Mucosa of gallbladder (tissue), 1 donor: ENCODE measurements at regions not wholly inside any gene's neighbourhood (a gene's known extent, or its start where the extent isn't known, plus 50 kb on each side); places are given as distances from the start of the nearest gene placed in this dataset.
"Not testable (repeated sequence)": the region's sequence is repeated elsewhere in the genome, so short reads cannot be mapped to it uniquely, and the experiment has no call there.

Experiments used
- DNase-seq: peaks from one replicate; pipeline ENCODE4 v3.0.0-alpha.2; 2020; ENCODE audit warnings: low spot score
- donor health status: DM: no; HTN: no; CAD: no.

GRCh38 chr12:20125276-20125798, 243.0 kb upstream of the PDE3A start:
- DNase-seq: no peak

GRCh38 chr12:20126601-20127000, 241.7 kb upstream of the PDE3A start:
- DNase-seq: no peak

- no peak for DNase-seq
These were observed 240.9 kb upstream of the PDE3A start for GRCh38 chr12:20127413-20127812.

GRCh38 chr12:20128928-20129327, 239.4 kb upstream of the PDE3A start:
- no peak for DNase-seq

- DNase-seq: no peak
These were observed 235.5 kb upstream of the PDE3A start for GRCh38 chr12:20132818-20133217.

- no peak for DNase-seq
These were observed 233.7 kb upstream of the PDE3A start for GRCh38 chr12:20134652-20135051.

GRCh38 chr12:20140751-20141150, 227.6 kb upstream of the PDE3A start:
- DNase-seq: no peak

GRCh38 chr12:20142316-20142715, 226.0 kb upstream of the PDE3A start:
- DNase-seq: no peak

- no peak for DNase-seq
These were observed 225.4 kb upstream of the PDE3A start for GRCh38 chr12:20142956-20143355.

GRCh38 chr12:20144341-20144740, 224.0 kb upstream of the PDE3A start:
- DNase-seq: no peak

GRCh38 chr12:20148241-20148640, 220.1 kb upstream of the PDE3A start:
- no peak for DNase-seq

GRCh38 chr12:20150835-20151422, 217.4 kb upstream of the PDE3A start:
- no peak for DNase-seq

- no peak for DNase-seq
These were observed 214.3 kb upstream of the PDE3A start for GRCh38 chr12:20154052-20154451.

- DNase-seq: no peak
These were observed 213.0 kb upstream of the PDE3A start for GRCh38 chr12:20155374-20155773.

- not testable (repeated sequence) for DNase-seq
These were observed 207.4 kb upstream of the PDE3A start for GRCh38 chr12:20160899-20161298.

GRCh38 chr12:20174528-20175175, 193.7 kb upstream of the PDE3A start:
- no peak for DNase-seq

GRCh38 chr12:20175704-20176388, 192.5 kb upstream of the PDE3A start:
- no peak for DNase-seq

- no peak for DNase-seq
These were observed 186.7 kb upstream of the PDE3A start for GRCh38 chr12:20181416-20182180.

- no peak for DNase-seq
These were observed 184.8 kb upstream of the PDE3A start for GRCh38 chr12:20183563-20183962.

- DNase-seq: no peak
These were observed 183.8 kb upstream of the PDE3A start for GRCh38 chr12:20184514-20184913.

- DNase-seq: no peak
These were observed 180.9 kb upstream of the PDE3A start for GRCh38 chr12:20187456-20187855.

- no peak for DNase-seq
These were observed 179.2 kb upstream of the PDE3A start for GRCh38 chr12:20188930-20189653.
